OCI-M1 (cell line): ENCODE measurements at regions not wholly inside any gene's neighbourhood (a gene's known extent, or its start where the extent isn't known, plus 50 kb on each side); places are given as distances from the start of the nearest gene placed in this dataset.

ENCODE experiments used
- DNase-seq: peaks from one replicate; lab custom pipeline; 2025; lab: John Stamatoyannopoulos, UW

GRCh38 chr6:15734118-15734897, 71.5 kb upstream of the DTNBP1 start:
- DNase-seq, result peak; percentile 58

- no peak for DNase-seq
Measured at GRCh38 chr6:15730922-15731321, 68.1 kb upstream of the DTNBP1 start.

GRCh38 chr6:15730442-15730841, 67.6 kb upstream of the DTNBP1 start:
- no peak for DNase-seq

- no peak for DNase-seq
Measured at GRCh38 chr6:15722731-15723130, 59.9 kb upstream of the DTNBP1 start.

- DNase-seq, result no peak
Measured at GRCh38 chr6:15716889-15717288, 54.1 kb upstream of the DTNBP1 start.

GRCh38 chr6:15715851-15716250, 53.0 kb upstream of the DTNBP1 start:
- no peak for DNase-seq

GRCh38 chr6:15715060-15715459, 52.2 kb upstream of the DTNBP1 start:
- no peak for DNase-seq

GRCh38 chr6:15714658-15715057, 51.8 kb upstream of the DTNBP1 start:
- DNase-seq, result no peak

- DNase-seq, result no peak
Measured at GRCh38 chr6:15713325-15713724, 50.5 kb upstream of the DTNBP1 start.

GRCh38 chr6:15712797-15713196, 50.0 kb upstream of the DTNBP1 start:
- no peak for DNase-seq
